ENCODE measurements at regions not wholly inside any gene's neighbourhood (a gene's known extent, or its start where the extent isn't known, plus 50 kb on each side); places are given as distances from the start of the nearest gene placed in this dataset.

- no peak overlapping the region for H3K4me3 ChIP-seq
- no peaks in the 10 kb centered on the region for H3K9me3 ChIP-seq (replicated peaks; ENCODE audit: control insufficient read depth, insufficient read depth, low read length)
- FAIRE-seq (no peak), DNase-seq (ENCODE audit: low read depth, low spot score) (no peak), ATAC-seq (no peak)
- H3K27me3 ChIP-seq (replicated peaks in 1 of 2; ENCODE audit: control insufficient read depth in 2 of 2, insufficient read depth in 2 of 2, low read length in 1 of 2): no peaks in the 10 kb centered on the region
- RAD21 ChIA-PET (ENCODE audit: unreplicated experiment): no interaction called here
- no TSS peak for BruUV-seq (replicated peaks)
- CTCF ChIA-PET: interaction anchor here (0.6 to 1.0 kb wide), 3 partner anchors 10 to 68 kb away, joined by 3 to 5 read pairs (median 3); no protein-coding TSS in a partner anchor
- in situ Hi-C loops (cut with MboI) (no loop called here), intact Hi-C loops (cut with micrococcal nuclease; ENCODE audit: unreplicated experiment) (no loop called here)
- no peak overlapping the region for H3K27ac ChIP-seq (ENCODE audit: control insufficient read depth, insufficient read depth)
- no peak overlapping the region for H3K4me2 ChIP-seq (ENCODE audit: control insufficient read depth, insufficient read depth)
- no peaks in the 10 kb centered on the region for H3K79me2 ChIP-seq (ENCODE audit: control insufficient read depth, insufficient read depth, low read length)
- H3K36me3 ChIP-seq (ENCODE audit: control insufficient read depth in 2 of 2, insufficient read depth in 2 of 2, low read length in 1 of 2): no peaks in the 10 kb centered on the region
- no peak overlapping the region for H2AFZ ChIP-seq (ENCODE audit: control insufficient read depth, low read depth, low read length)
- POLR2A ChIA-PET: no interaction called here
- no peaks in the 10 kb centered on the region for H3K4me1 ChIP-seq (ENCODE audit: control insufficient read depth, insufficient read depth, low read length)
- H4K20me1 ChIP-seq (ENCODE audit: control insufficient read depth, insufficient read depth): no peaks in the 10 kb centered on the region
- TF ChIP-seq CBFB (IDR thresholded peaks at IDR 0.05; ENCODE audit: low read depth) (no peak), LARP7 (IDR thresholded peaks at IDR 0.05) (no peak), FOXM1 (IDR thresholded peaks at IDR 0.05; ENCODE audit: low read depth, low read length) (no peak), SMARCA5 (IDR thresholded peaks at IDR 0.05) (no peak), SP1 (IDR thresholded peaks at IDR 0.05; ENCODE audit: low read depth, low read length) (no peak), SKIL (IDR thresholded peaks at IDR 0.05; ENCODE audit: low read depth, poor library complexity, severe bottlenecking) (no peak), IRF5 (IDR thresholded peaks at IDR 0.05; ENCODE audit: borderline replicate concordance) (no peak), ZZZ3 (IDR thresholded peaks at IDR 0.05; ENCODE audit: control insufficient read depth, insufficient read length, low read depth) (no peak), RCOR1 (conservative IDR thresholded peaks at IDR 0.05; ENCODE audit: low read depth, low read length) (no peak), CBX5 (IDR thresholded peaks at IDR 0.05; ENCODE audit: low read depth) (no peak)
- H3K9ac ChIP-seq (ENCODE audit: control insufficient read depth, insufficient read depth, low read length): no peak overlapping the region
- 48% methylated on average over 2 of the region's 2 CpGs for WGBS (ENCODE audit: insufficient coverage, insufficient replicate concordance, low lambda C conversion rate, missing lambda C conversion rate)
- SMC1A ChIA-PET (ENCODE audit: uncharacterized antibody, unreplicated experiment): interaction anchor here (1.2 kb wide), 1 partner anchor 170 kb away, joined by 3 read pairs; no protein-coding TSS in a partner anchor
Observed at GRCh38 chr5:93069276-93069675, 511.7 kb downstream of the NR2F1-AS1 start.

Data from GM12878 (cell line).